H1 (cell line): ENCODE measurements at regions not wholly inside any gene's neighbourhood (a gene's known extent, or its start where the extent isn't known, plus 50 kb on each side); places are given as distances from the start of the nearest gene placed in this dataset.

Source experiments
- CTCF ChIA-PET: fragments of 300-600 bp; sonication (Branson Sonifier 250); formaldehyde crosslinking; loops from one replicate; lab custom pipeline; 2021; ENCODE audit not compliant: partially characterized antibody; lab: Charles Lee
- POLR2A ChIA-PET: fragments of 300-600 bp; sonication (Branson Sonifier 250); formaldehyde crosslinking; loops from one replicate; lab custom pipeline; 2021; ENCODE audit warnings: inconsistent platforms; ENCODE audit not compliant: partially characterized antibody; lab: Charles Lee
- DNase-seq, 2 experiments: peaks; one replicate each; pipeline versions ENCODE4 v3.0.0 to v3.0.0-alpha.2; 2010 to 2022; ENCODE audit warnings: low spot score in 2 of 2, low read depth in 1 of 2, mixed read lengths in 1 of 2
- FAIRE-seq: peaks from 2 replicates; lab custom pipeline; 2011; peaks lifted over from hg19 to GRCh38; lab: Jason Lieb, UNC
- H2AFZ ChIP-seq: 2 replicates; pipeline ENCODE4 v1.8.1; 2012; ENCODE audit warnings: low read length, inconsistent platforms
- H2AK5ac ChIP-seq: 2 replicates; pipeline ENCODE4 v1.6.1; 2013; ENCODE audit warnings: low read depth, low read length
- H2BK120ac ChIP-seq: replicated peaks from 2 replicates; pipeline ENCODE3; 2013; ENCODE audit warnings: low read depth, low read length, inconsistent platforms
- H2BK12ac ChIP-seq: 2 replicates; pipeline ENCODE4 v1.6.1; 2013; ENCODE audit warnings: low read depth, low read length
- H2BK15ac ChIP-seq: 2 replicates; pipeline ENCODE4 v1.6.1; 2013; ENCODE audit warnings: low read length
- H2BK20ac ChIP-seq: 2 replicates; pipeline ENCODE4 v1.6.1; 2013; ENCODE audit warnings: low read length
- H2BK5ac ChIP-seq: 2 replicates; pipeline ENCODE4 v1.6.1; 2013; ENCODE audit warnings: low read depth, low read length
- H3K14ac ChIP-seq: 2 replicates; pipeline ENCODE4 v1.6.1; 2013; ENCODE audit warnings: inconsistent platforms; ENCODE audit not compliant: insufficient read length
- H3K18ac ChIP-seq: 2 replicates; pipeline ENCODE4 v1.6.1; 2013; ENCODE audit warnings: low read length; ENCODE audit errors: extremely low read depth
- H3K23ac ChIP-seq: 2 replicates; pipeline ENCODE4 v1.6.1; 2013; ENCODE audit warnings: inconsistent platforms; ENCODE audit not compliant: insufficient read length
- H3K23me2 ChIP-seq: 2 replicates; pipeline ENCODE4 v1.6.1; 2013; ENCODE audit warnings: low read depth, low read length
- H3K27ac ChIP-seq: 2 replicates; pipeline ENCODE4 v1.6.1; 2011; ENCODE audit warnings: low read depth, low read length, inconsistent platforms
- H3K27me3 ChIP-seq, 4 experiments: replicated peaks in 1 of 4; 1 replicate in 1 of 4; 2 replicates in 3 of 4; pipeline versions ENCODE4 v1.6.1 to v1.8.1; 2011 to 2013; ENCODE audit warnings: low read length in 3 of 4, mild to moderate bottlenecking in 3 of 4, inconsistent platforms in 2 of 4, mixed read lengths in 2 of 4, moderate library complexity in 1 of 4; ENCODE audit not compliant: control insufficient read depth in 3 of 4, insufficient read depth in 3 of 4; ENCODE audit errors: extremely low read depth in 1 of 4
- H3K36me3 ChIP-seq, 4 experiments: 2 replicates each; pipeline versions ENCODE4 v1.6.1 to v1.8.1; 2011 to 2013; ENCODE audit warnings: mild to moderate bottlenecking in 4 of 4, low read length in 3 of 4, moderate library complexity in 2 of 4, control low read depth in 1 of 4, inconsistent platforms in 1 of 4; ENCODE audit not compliant: insufficient read depth in 4 of 4, control insufficient read depth in 2 of 4
- H3K4ac ChIP-seq: replicated peaks from 2 replicates; pipeline ENCODE3; 2013; ENCODE audit warnings: low read length, low read depth, mixed read lengths, inconsistent platforms; ENCODE audit not compliant: insufficient read length
- H3K4me1 ChIP-seq, 4 experiments: replicated peaks in 1 of 4; 1 replicate in 1 of 4; 2 replicates in 3 of 4; pipeline versions ENCODE4 v1.6.1 to v1.8.1; 2011 to 2013; ENCODE audit warnings: low read length in 3 of 4, inconsistent platforms in 2 of 4, mixed read lengths in 1 of 4; ENCODE audit not compliant: insufficient read depth in 4 of 4, control insufficient read depth in 3 of 4
- H3K4me2 ChIP-seq, 2 experiments: 2 replicates each; pipeline versions ENCODE4 v1.6.1 to v1.8.1; 2011 to 2013; ENCODE audit warnings: low read depth in 2 of 2, low read length in 2 of 2, control low read depth in 1 of 2, inconsistent platforms in 1 of 2, mild to moderate bottlenecking in 1 of 2; ENCODE audit not compliant: insufficient read depth in 1 of 2
- H3K4me3 ChIP-seq, 4 experiments: fragments of 200-600, 300-600 bp in 1 of 4; sonication (generic), shearing (Covaris generic), sonication (Bioruptor Twin) in 1 of 4; 2 replicates each; pipeline versions ENCODE4 v1.5.1 to v1.8.1; 2011 to 2016; ENCODE audit warnings: low read length in 4 of 4, low read depth in 3 of 4, control low read depth in 2 of 4, inconsistent platforms in 2 of 4, mild to moderate bottlenecking in 2 of 4, mixed read lengths in 1 of 4, moderate library complexity in 1 of 4; ENCODE audit not compliant: insufficient read depth in 2 of 4; ENCODE audit errors: extremely low read depth in 1 of 4
- H3K56ac ChIP-seq: replicated peaks from 2 replicates; pipeline ENCODE3; 2013; ENCODE audit warnings: low read depth, mild to moderate bottlenecking, mixed read lengths, low read length, inconsistent platforms; ENCODE audit not compliant: insufficient read length
- H3K79me1 ChIP-seq: 2 replicates; pipeline ENCODE4 v1.6.1; 2013; ENCODE audit warnings: low read depth, low read length, control low read depth
- H3K79me2 ChIP-seq, 2 experiments: 2 replicates each; pipeline versions ENCODE4 v1.6.1 to v1.8.1; 2012 to 2013; ENCODE audit warnings: low read length in 2 of 2, mild to moderate bottlenecking in 2 of 2, inconsistent platforms in 1 of 2; ENCODE audit not compliant: insufficient read depth in 2 of 2, control insufficient read depth in 1 of 2
- H3K9ac ChIP-seq, 4 experiments: replicated peaks in 1 of 4; 1 replicate in 1 of 4; 2 replicates in 3 of 4; pipeline versions ENCODE4 v1.6.1 to v1.8.1; 2011 to 2013; ENCODE audit warnings: low read depth in 3 of 4, low read length in 3 of 4, control low read depth in 2 of 4, mild to moderate bottlenecking in 2 of 4, moderate library complexity in 2 of 4, inconsistent platforms in 1 of 4; ENCODE audit errors: extremely low read depth in 1 of 4
- H3K9me3 ChIP-seq, 2 experiments: 2 replicates each; pipeline versions ENCODE4 v1.6.1 to v1.8.1; 2012 to 2013; ENCODE audit warnings: mild to moderate bottlenecking in 2 of 2, moderate library complexity in 2 of 2, control low read depth in 1 of 2, inconsistent platforms in 1 of 2, low read depth in 1 of 2, low read length in 1 of 2, mixed read lengths in 1 of 2; ENCODE audit not compliant: insufficient read depth in 2 of 2
- H4K20me1 ChIP-seq, 2 experiments: replicated peaks in 1 of 2; 2 replicates each; pipeline versions ENCODE3 to v1.8.1; 2011 to 2013; ENCODE audit warnings: inconsistent platforms in 2 of 2, low read length in 2 of 2, mild to moderate bottlenecking in 1 of 2; ENCODE audit not compliant: insufficient read depth in 2 of 2, control insufficient read depth in 1 of 2
- H4K5ac ChIP-seq: 2 replicates; pipeline ENCODE4 v1.6.1; 2013; ENCODE audit warnings: low read length, low read depth, mixed read lengths, inconsistent platforms; ENCODE audit not compliant: insufficient read length
- H4K8ac ChIP-seq: 2 replicates; pipeline ENCODE4 v1.8.0; 2013; ENCODE audit warnings: mild to moderate bottlenecking, moderate library complexity, low read length, inconsistent platforms; ENCODE audit not compliant: insufficient read depth; ENCODE audit errors: extremely low read depth
- H4K91ac ChIP-seq: replicated peaks from 2 replicates; pipeline ENCODE3; 2013; ENCODE audit warnings: low read length, mixed read lengths, inconsistent platforms; ENCODE audit not compliant: insufficient read length
- KDM1A ChIP-seq: fragments of 200-600, 300-600 bp; sonication (generic); IDR thresholded peaks from 2 replicates; pipeline ENCODE4 v1.7.1; 2016; ENCODE audit warnings: mild to moderate bottlenecking, low read length, borderline replicate concordance
- KDM4A ChIP-seq: IDR thresholded peaks from one replicate; pipeline ENCODE4 v1.7.1; 2012; ENCODE audit warnings: low read depth, mild to moderate bottlenecking, moderate library complexity, low read length, inconsistent platforms; ENCODE audit not compliant: severe bottlenecking
- TCF12 ChIP-seq: IDR thresholded peaks from 2 replicates; pipeline ENCODE4 v1.6.1; 2011; ENCODE audit warnings: low read depth, mild to moderate bottlenecking, low read length
- WGBS, 2 experiments: shearing (Covaris generic) in 1 of 2; methylation state at CpG; one replicate each; pipeline versions ENCODE4 v1.1.6 to v1.1.7; 2013 to 2015; ENCODE audit warnings: low lambda C conversion rate in 2 of 2, mixed read lengths in 2 of 2, inconsistent platforms in 1 of 2, low coverage in 1 of 2, missing lambda C conversion rate in 1 of 2; ENCODE audit not compliant: insufficient replicate concordance in 2 of 2, insufficient coverage in 1 of 2, insufficient read length in 1 of 2; ENCODE audit errors: extremely low coverage in 1 of 2, missing lambda C conversion rate in 1 of 2; 5-methylcytosine and 5-hydroxymethylcytosine counted together
- TF ChIP-seq, protein P1 (sequence below), 3 experiments: IDR thresholded peaks; 1 replicate in 2 of 3; 2 replicates in 1 of 3; pipeline versions ENCODE4 v1.5.1 to v1.6.1; 2011; ENCODE audit warnings: low read length in 3 of 3, mild to moderate bottlenecking in 3 of 3, inconsistent platforms in 2 of 3, low read depth in 1 of 3, moderate library complexity in 1 of 3; ENCODE audit not compliant: insufficient read depth in 1 of 3; ENCODE audit errors: control extremely low read depth in 1 of 3
- TF ChIP-seq, protein P2 (sequence below): IDR thresholded peaks from 2 replicates; pipeline ENCODE4 v1.6.1; 2012; ENCODE audit warnings: low read length, inconsistent platforms
- TF ChIP-seq, protein P3 (sequence below): IDR thresholded peaks from 2 replicates; pipeline ENCODE4 v1.6.1; 2011; ENCODE audit warnings: low read length, improper control_type of control experiment

DNA sequence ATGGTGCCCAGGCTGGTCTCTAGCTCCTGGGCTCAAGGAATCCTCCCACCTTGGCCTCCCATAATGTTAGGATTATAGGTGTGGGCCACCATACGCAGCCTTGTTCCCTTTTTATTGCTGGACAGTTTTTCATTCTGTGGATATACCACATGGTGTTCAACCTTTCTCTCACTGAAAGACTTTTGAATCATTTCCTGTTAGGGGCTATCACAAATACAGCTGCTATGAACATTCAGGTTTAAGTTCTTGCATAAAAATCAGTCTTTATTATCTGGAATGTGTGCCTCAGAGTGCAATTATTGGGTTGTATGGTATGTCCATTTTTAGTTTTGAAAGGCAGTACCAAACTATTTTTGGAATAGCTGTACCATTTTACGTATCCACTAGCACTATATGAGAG, 647.2 kb downstream of the LIG4 start:
- CTCF ChIA-PET: interaction anchor here (0.6 to 1.0 kb wide), 2 partner anchors 172 to 363 kb away, joined by 4 read pairs; no protein-coding TSS in a partner anchor
- Histone ChIP-seq H3K27ac (no peak overlapping the region), H4K5ac (no peak overlapping the region), H2BK20ac (no peak overlapping the region), H4K20me1 (peaks cover 0 to 2% of the 10 kb centered on the region in 2 experiments), H2BK15ac (no peak overlapping the region), H3K23me2 (no peaks in the 10 kb centered on the region), H4K91ac (no peak overlapping the region), H3K79me1 (no peaks in the 10 kb centered on the region; the same call in 1 of the 2 replicates), H3K27me3 (peaks cover 0 to 2% (median under 1%) of the 10 kb centered on the region in 4 experiments; a peak in 4 of 7 replicates), H2BK12ac (no peak overlapping the region), H3K4me2 (no peak overlapping the region), H3K18ac (no peak overlapping the region), H3K4me1 (no peaks in the 10 kb centered on the region; a peak in 1 of 7 replicates), H3K23ac (no peak overlapping the region), H4K8ac (no peak overlapping the region), H2BK5ac (no peak overlapping the region), H2BK120ac (no peak overlapping the region), H3K9ac (no peak overlapping the region), H3K56ac (no peak overlapping the region), H3K9me3 (no peaks in the 10 kb centered on the region), H3K36me3 (no peaks in the 10 kb centered on the region), H3K14ac (no peak overlapping the region), H2AFZ (no peak overlapping the region), H2AK5ac (no peak overlapping the region), H3K4me3 (no peak overlapping the region), H3K79me2 (no peaks in the 10 kb centered on the region), H3K4ac (no peak overlapping the region)
- 88% methylated on average over 2 of the region's 2 CpGs; no CpG with 5 or more reads in 1 of the 2 experiments for WGBS, 2 experiments
- DNase-seq (no peak), FAIRE-seq (no peak)
- POLR2A ChIA-PET: no interaction called here
- TF ChIP-seq, protein P1, sequence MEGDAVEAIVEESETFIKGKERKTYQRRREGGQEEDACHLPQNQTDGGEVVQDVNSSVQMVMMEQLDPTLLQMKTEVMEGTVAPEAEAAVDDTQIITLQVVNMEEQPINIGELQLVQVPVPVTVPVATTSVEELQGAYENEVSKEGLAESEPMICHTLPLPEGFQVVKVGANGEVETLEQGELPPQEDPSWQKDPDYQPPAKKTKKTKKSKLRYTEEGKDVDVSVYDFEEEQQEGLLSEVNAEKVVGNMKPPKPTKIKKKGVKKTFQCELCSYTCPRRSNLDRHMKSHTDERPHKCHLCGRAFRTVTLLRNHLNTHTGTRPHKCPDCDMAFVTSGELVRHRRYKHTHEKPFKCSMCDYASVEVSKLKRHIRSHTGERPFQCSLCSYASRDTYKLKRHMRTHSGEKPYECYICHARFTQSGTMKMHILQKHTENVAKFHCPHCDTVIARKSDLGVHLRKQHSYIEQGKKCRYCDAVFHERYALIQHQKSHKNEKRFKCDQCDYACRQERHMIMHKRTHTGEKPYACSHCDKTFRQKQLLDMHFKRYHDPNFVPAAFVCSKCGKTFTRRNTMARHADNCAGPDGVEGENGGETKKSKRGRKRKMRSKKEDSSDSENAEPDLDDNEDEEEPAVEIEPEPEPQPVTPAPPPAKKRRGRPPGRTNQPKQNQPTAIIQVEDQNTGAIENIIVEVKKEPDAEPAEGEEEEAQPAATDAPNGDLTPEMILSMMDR (IDR thresholded peaks at IDR 0.05; ENCODE audit: control extremely low read depth in 1 of 3, insufficient read depth in 1 of 3, low read depth in 1 of 3, low read length in 3 of 3): no peak
- TF ChIP-seq, protein P2, sequence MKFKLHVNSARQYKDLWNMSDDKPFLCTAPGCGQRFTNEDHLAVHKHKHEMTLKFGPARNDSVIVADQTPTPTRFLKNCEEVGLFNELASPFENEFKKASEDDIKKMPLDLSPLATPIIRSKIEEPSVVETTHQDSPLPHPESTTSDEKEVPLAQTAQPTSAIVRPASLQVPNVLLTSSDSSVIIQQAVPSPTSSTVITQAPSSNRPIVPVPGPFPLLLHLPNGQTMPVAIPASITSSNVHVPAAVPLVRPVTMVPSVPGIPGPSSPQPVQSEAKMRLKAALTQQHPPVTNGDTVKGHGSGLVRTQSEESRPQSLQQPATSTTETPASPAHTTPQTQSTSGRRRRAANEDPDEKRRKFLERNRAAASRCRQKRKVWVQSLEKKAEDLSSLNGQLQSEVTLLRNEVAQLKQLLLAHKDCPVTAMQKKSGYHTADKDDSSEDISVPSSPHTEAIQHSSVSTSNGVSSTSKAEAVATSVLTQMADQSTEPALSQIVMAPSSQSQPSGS: no peak
- no peak for TF ChIP-seq KDM4A
- no peak for TF ChIP-seq KDM1A
- TF ChIP-seq, protein P3, sequence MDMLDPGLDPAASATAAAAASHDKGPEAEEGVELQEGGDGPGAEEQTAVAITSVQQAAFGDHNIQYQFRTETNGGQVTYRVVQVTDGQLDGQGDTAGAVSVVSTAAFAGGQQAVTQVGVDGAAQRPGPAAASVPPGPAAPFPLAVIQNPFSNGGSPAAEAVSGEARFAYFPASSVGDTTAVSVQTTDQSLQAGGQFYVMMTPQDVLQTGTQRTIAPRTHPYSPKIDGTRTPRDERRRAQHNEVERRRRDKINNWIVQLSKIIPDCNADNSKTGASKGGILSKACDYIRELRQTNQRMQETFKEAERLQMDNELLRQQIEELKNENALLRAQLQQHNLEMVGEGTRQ: no peak
- no peak for TF ChIP-seq TCF12
